Endothelial cell of umbilical vein (primary cell): ENCODE measurements at regions not wholly inside any gene's neighbourhood (a gene's known extent, or its start where the extent isn't known, plus 50 kb on each side); places are given as distances from the start of the nearest gene placed in this dataset.

ENCODE experiments used
- BruUV-seq: library from RNA; stranded (reverse); fragments of 400-500 nt; replicated peaks from 2 replicates; lab custom pipeline; 2021; lab: Mats Ljungman, UMichigan
- CTCF ChIA-PET: fragments of 300-600, 350-600 bp; sonication (Branson Sonifier 250); formaldehyde crosslinking; loops from one replicate; lab custom pipeline; 2021; ENCODE audit warnings: antibody characterized with exemption, inconsistent platforms; lab: Charles Lee
- POLR2A ChIA-PET: fragments of 300-600, 350-600 bp; sonication (Branson Sonifier 250); formaldehyde crosslinking; loops from one replicate; lab custom pipeline; 2021; ENCODE audit warnings: antibody characterized with exemption, inconsistent platforms; lab: Charles Lee
- DNase-seq: peaks from one replicate; pipeline ENCODE4 v3.0.0-alpha.2; 2011; ENCODE audit warnings: low read depth, low spot score
- FAIRE-seq: peaks from 2 replicates; lab custom pipeline; 2011; peaks lifted over from hg19 to GRCh38; lab: Jason Lieb, UNC
- H2AFZ ChIP-seq: 2 replicates; pipeline ENCODE4 v1.6.0; 2012; ENCODE audit warnings: low read depth, low read length, control low read depth, inconsistent platforms
- H3K27ac ChIP-seq: 2 replicates; pipeline ENCODE4 v1.5.1; 2011; ENCODE audit warnings: low read depth, mild to moderate bottlenecking, control low read depth, low read length, moderate library complexity; ENCODE audit not compliant: insufficient read depth
- H3K27me3 ChIP-seq, 2 experiments: 2 replicates each; pipeline versions ENCODE4 v1.6.0 to v1.6.1; 2011; ENCODE audit warnings: low read length in 2 of 2, mixed read lengths in 1 of 2; ENCODE audit not compliant: control insufficient read depth in 2 of 2, insufficient read depth in 2 of 2
- H3K36me3 ChIP-seq, 2 experiments: 2 replicates in 1 of 2; 3 replicates in 1 of 2; pipeline ENCODE4 v1.5.1; 2011; ENCODE audit warnings: low read length in 2 of 2, mild to moderate bottlenecking in 1 of 2, moderate library complexity in 1 of 2; ENCODE audit not compliant: control insufficient read depth in 2 of 2, insufficient read depth in 2 of 2; ENCODE audit errors: extremely low read depth in 1 of 2
- H3K4me1 ChIP-seq: 3 replicates; pipeline ENCODE4 v1.5.1; 2011; ENCODE audit warnings: mild to moderate bottlenecking, low read length; ENCODE audit not compliant: control insufficient read depth, insufficient read depth; ENCODE audit errors: extremely low read depth
- H3K4me2 ChIP-seq: 2 replicates; pipeline ENCODE4 v1.6.1; 2011; ENCODE audit warnings: low read length, control low read depth, mixed read lengths; ENCODE audit not compliant: insufficient read depth
- H3K4me3 ChIP-seq, 3 experiments: fragments of 200-600 bp in 1 of 3; sonication (generic), shearing (Covaris generic) in 1 of 3; replicated peaks in 1 of 3; 2 replicates each; pipeline ENCODE4 v1.5.1; 2011 to 2016; ENCODE audit warnings: control low read depth in 3 of 3, low read length in 3 of 3, mild to moderate bottlenecking in 2 of 3, inconsistent platforms in 1 of 3, low read depth in 1 of 3, moderate library complexity in 1 of 3; ENCODE audit not compliant: insufficient read depth in 1 of 3
- H3K79me2 ChIP-seq: 2 replicates; pipeline ENCODE4 v1.6.0; 2012; ENCODE audit warnings: low read length, inconsistent platforms; ENCODE audit not compliant: control insufficient read depth, insufficient read depth
- H3K9ac ChIP-seq: replicated peaks from 2 replicates; pipeline ENCODE3; 2011; ENCODE audit warnings: low read length, control low read depth; ENCODE audit not compliant: insufficient read depth; ENCODE audit errors: extremely low read depth
- H3K9me1 ChIP-seq: replicated peaks from 3 replicates; pipeline ENCODE4 v1.6.0; 2011; ENCODE audit warnings: mild to moderate bottlenecking, low read length; ENCODE audit not compliant: control insufficient read depth, insufficient read depth; ENCODE audit errors: extremely low read depth
- H3K9me3 ChIP-seq: replicated peaks from 2 replicates; pipeline ENCODE4 v1.5.1; 2012; ENCODE audit warnings: low read length, inconsistent platforms; ENCODE audit not compliant: control insufficient read depth, insufficient read depth
- H4K20me1 ChIP-seq: replicated peaks from 2 replicates; pipeline ENCODE3; 2011; ENCODE audit warnings: mild to moderate bottlenecking, low read length; ENCODE audit not compliant: control insufficient read depth, insufficient read depth; ENCODE audit errors: extremely low read depth
- EZH2 ChIP-seq: IDR thresholded peaks from 2 replicates; pipeline ENCODE4 v1.6.1; 2012; ENCODE audit warnings: borderline replicate concordance, low read depth, mild to moderate bottlenecking, moderate library complexity, low read length, inconsistent platforms; ENCODE audit not compliant: severe bottlenecking
- FOS ChIP-seq: IDR thresholded peaks from 2 replicates; pipeline ENCODE4 v1.6.1; 2011; ENCODE audit warnings: mild to moderate bottlenecking, low read length, moderate library complexity, borderline replicate concordance; ENCODE audit not compliant: insufficient read depth
- GATA2 ChIP-seq: IDR thresholded peaks from 2 replicates; pipeline ENCODE4 v1.7.0; 2011; ENCODE audit warnings: low read depth, mild to moderate bottlenecking, moderate library complexity, mixed read lengths, low read length; ENCODE audit not compliant: insufficient read length, insufficient read depth
- JUN ChIP-seq: IDR thresholded peaks from 2 replicates; pipeline ENCODE4 v1.6.1; 2011; ENCODE audit warnings: borderline replicate concordance, low read depth; ENCODE audit not compliant: insufficient read length, insufficient read depth
- MYC ChIP-seq: IDR thresholded peaks from one replicate; pipeline ENCODE4 v1.6.1; 2011; ENCODE audit warnings: mild to moderate bottlenecking, low read depth, low read length
- POLR2A ChIP-seq: IDR thresholded peaks from 2 replicates; pipeline ENCODE4 v1.6.1; 2012; ENCODE audit warnings: low read depth, mild to moderate bottlenecking, control low read depth, low read length
- POLR2AphosphoS5 ChIP-seq: IDR thresholded peaks from 2 replicates; pipeline ENCODE4 v1.6.1; 2012; ENCODE audit warnings: low read depth, mild to moderate bottlenecking, control low read depth, low read length, moderate library complexity; ENCODE audit not compliant: insufficient read depth
- dilution Hi-C: fragments of 300-500 bp; cut with MboI; formaldehyde crosslinking; loops from one replicate; pipeline ENCODE4 v1.15.0; 2019; ENCODE audit warnings: low sequenced_read_pairs; ENCODE audit not compliant: extremely low pct_ligation_motif_present
- intact Hi-C: fragments of 100-400 bp; cut with micrococcal nuclease; formaldehyde crosslinking; loops from one replicate; pipeline ENCODE4 v1.10.0; 2022
- TF ChIP-seq, protein P1 (sequence below), 2 donors: IDR thresholded peaks; 1 replicate in 1 of 2; 2 replicates in 1 of 2; pipeline ENCODE4 v1.5.1; 2011; ENCODE audit warnings: low read length in 2 of 2, mild to moderate bottlenecking in 2 of 2, moderate library complexity in 2 of 2, control low read depth in 1 of 2, inconsistent platforms in 1 of 2, low read depth in 1 of 2; ENCODE audit not compliant: insufficient read depth in 1 of 2; ENCODE audit errors: extremely low read depth in 1 of 2
- TF ChIP-seq, protein P2 (sequence below): IDR thresholded peaks from 2 replicates; pipeline ENCODE4 v1.6.1; 2011; ENCODE audit not compliant: insufficient read depth, insufficient read length

DNA sequence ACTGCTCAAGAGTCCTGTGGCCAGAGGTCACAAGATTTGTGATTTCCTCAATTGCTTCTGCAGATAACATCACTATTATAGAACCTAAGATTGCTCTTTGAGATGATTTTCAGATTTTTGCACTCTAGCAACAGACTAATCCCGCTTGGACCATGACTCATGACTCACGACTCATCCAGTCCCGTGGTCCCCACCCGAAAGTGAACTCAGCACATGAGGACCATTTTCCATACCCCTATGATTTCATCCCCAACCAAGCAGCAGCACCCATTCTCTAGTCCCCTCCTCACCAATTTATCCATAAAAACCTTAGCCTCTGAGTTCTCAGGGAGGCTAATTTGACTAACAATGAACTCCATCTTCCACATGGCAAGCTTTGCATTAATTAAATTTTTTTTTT lies 106.3 kb upstream of the ALCAM start:
- no peak for FAIRE-seq
- Histone ChIP-seq H3K27ac (no peak overlapping the region), H3K27me3 (no peaks in the 10 kb centered on the region), H4K20me1 (no peaks in the 10 kb centered on the region), H3K79me2 (no peaks in the 10 kb centered on the region), H3K9me1 (no peaks in the 10 kb centered on the region), H3K4me2 (no peak overlapping the region), H2AFZ (no peak overlapping the region), H3K4me1 (no peaks in the 10 kb centered on the region), H3K9ac (no peak overlapping the region), H3K4me3 (no peak overlapping the region), H3K36me3 (no peaks in the 10 kb centered on the region), H3K9me3 (no peaks in the 10 kb centered on the region)
- ChIA-PET POLR2A (no interaction called here), CTCF (no interaction called here)
- TF ChIP-seq POLR2AphosphoS5 (no peak), MYC (no peak), FOS (no peak), GATA2 (no peak), JUN (no peak), POLR2A (no peak), EZH2 (no peak)
- TF ChIP-seq, protein P1, sequence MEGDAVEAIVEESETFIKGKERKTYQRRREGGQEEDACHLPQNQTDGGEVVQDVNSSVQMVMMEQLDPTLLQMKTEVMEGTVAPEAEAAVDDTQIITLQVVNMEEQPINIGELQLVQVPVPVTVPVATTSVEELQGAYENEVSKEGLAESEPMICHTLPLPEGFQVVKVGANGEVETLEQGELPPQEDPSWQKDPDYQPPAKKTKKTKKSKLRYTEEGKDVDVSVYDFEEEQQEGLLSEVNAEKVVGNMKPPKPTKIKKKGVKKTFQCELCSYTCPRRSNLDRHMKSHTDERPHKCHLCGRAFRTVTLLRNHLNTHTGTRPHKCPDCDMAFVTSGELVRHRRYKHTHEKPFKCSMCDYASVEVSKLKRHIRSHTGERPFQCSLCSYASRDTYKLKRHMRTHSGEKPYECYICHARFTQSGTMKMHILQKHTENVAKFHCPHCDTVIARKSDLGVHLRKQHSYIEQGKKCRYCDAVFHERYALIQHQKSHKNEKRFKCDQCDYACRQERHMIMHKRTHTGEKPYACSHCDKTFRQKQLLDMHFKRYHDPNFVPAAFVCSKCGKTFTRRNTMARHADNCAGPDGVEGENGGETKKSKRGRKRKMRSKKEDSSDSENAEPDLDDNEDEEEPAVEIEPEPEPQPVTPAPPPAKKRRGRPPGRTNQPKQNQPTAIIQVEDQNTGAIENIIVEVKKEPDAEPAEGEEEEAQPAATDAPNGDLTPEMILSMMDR (IDR thresholded peaks at IDR 0.05; ENCODE audit: extremely low read depth in 1 of 2, insufficient read depth in 1 of 2, low read depth in 1 of 2, low read length in 2 of 2): no peak
- TF ChIP-seq, protein P2, sequence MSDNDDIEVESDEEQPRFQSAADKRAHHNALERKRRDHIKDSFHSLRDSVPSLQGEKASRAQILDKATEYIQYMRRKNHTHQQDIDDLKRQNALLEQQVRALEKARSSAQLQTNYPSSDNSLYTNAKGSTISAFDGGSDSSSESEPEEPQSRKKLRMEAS: no peak
- BruUV-seq: no TSS peak
- dilution Hi-C loops (no loop called here), intact Hi-C loops (no loop called here)
- DNase-seq: no peak
